KMS-11 (cell line): ENCODE measurements at regions not wholly inside any gene's neighbourhood (a gene's known extent, or its start where the extent isn't known, plus 50 kb on each side); places are given as distances from the start of the nearest gene placed in this dataset.

Experiments used
- H2AFZ ChIP-seq: fragments of 200-600 bp; sonication (generic); 2 replicates; pipeline ENCODE4 v1.6.1; 2016; ENCODE audit warnings: antibody characterized with exemption, mixed run types, low read depth
- H3K27ac ChIP-seq: fragments of 200-600 bp; sonication (generic); 2 replicates; pipeline ENCODE4 v1.6.1; 2016; ENCODE audit warnings: mild to moderate bottlenecking, mixed run types
- H3K27me3 ChIP-seq: fragments of 200-600 bp; sonication (generic); 2 replicates; pipeline ENCODE4 v1.6.1; 2017; ENCODE audit warnings: mild to moderate bottlenecking, low read depth, mixed run types, moderate library complexity; ENCODE audit not compliant: insufficient read depth
- H3K36me3 ChIP-seq: fragments of 200-600 bp; sonication (generic); 2 replicates; pipeline ENCODE4 v1.6.1; 2017; ENCODE audit warnings: mild to moderate bottlenecking, mixed run types; ENCODE audit not compliant: insufficient read depth
- H3K4me1 ChIP-seq: fragments of 200-600 bp; sonication (generic); 2 replicates; pipeline ENCODE4 v1.6.1; 2016; ENCODE audit warnings: mild to moderate bottlenecking, low read depth, mixed run types; ENCODE audit not compliant: poor library complexity, severe bottlenecking
- H3K4me2 ChIP-seq: fragments of 200-600 bp; sonication (generic); 2 replicates; pipeline ENCODE4 v1.7.0; 2016; ENCODE audit warnings: mild to moderate bottlenecking, mixed run types
- H3K4me3 ChIP-seq: fragments of 200-600 bp; sonication (generic); IDR thresholded peaks from 2 replicates; pipeline ENCODE4 v1.6.1; 2017; ENCODE audit warnings: low read depth, low read length, mixed read lengths; ENCODE audit not compliant: insufficient read depth
- H3K79me2 ChIP-seq: fragments of 200-600 bp; sonication (generic); 2 replicates; pipeline ENCODE4 v1.6.1; 2016; ENCODE audit warnings: low read depth, mixed run types; ENCODE audit not compliant: insufficient read depth
- H3K9ac ChIP-seq: fragments of 200-600 bp; sonication (generic); 2 replicates; pipeline ENCODE4 v1.6.1; 2016; ENCODE audit warnings: mild to moderate bottlenecking, mixed run types
- H4K20me1 ChIP-seq: fragments of 200-600 bp; sonication (generic); 2 replicates; pipeline ENCODE4 v1.6.1; 2016; ENCODE audit warnings: mild to moderate bottlenecking, mixed run types; ENCODE audit not compliant: insufficient read depth
- TF ChIP-seq, protein P1 (sequence below): fragments of 200-600 bp; sonication (generic); conservative IDR thresholded peaks from 2 replicates; pipeline ENCODE4 v1.6.1; 2017; ENCODE audit warnings: low read depth, mild to moderate bottlenecking, antibody characterized with exemption, low read length, moderate library complexity, mixed read lengths

DNA sequence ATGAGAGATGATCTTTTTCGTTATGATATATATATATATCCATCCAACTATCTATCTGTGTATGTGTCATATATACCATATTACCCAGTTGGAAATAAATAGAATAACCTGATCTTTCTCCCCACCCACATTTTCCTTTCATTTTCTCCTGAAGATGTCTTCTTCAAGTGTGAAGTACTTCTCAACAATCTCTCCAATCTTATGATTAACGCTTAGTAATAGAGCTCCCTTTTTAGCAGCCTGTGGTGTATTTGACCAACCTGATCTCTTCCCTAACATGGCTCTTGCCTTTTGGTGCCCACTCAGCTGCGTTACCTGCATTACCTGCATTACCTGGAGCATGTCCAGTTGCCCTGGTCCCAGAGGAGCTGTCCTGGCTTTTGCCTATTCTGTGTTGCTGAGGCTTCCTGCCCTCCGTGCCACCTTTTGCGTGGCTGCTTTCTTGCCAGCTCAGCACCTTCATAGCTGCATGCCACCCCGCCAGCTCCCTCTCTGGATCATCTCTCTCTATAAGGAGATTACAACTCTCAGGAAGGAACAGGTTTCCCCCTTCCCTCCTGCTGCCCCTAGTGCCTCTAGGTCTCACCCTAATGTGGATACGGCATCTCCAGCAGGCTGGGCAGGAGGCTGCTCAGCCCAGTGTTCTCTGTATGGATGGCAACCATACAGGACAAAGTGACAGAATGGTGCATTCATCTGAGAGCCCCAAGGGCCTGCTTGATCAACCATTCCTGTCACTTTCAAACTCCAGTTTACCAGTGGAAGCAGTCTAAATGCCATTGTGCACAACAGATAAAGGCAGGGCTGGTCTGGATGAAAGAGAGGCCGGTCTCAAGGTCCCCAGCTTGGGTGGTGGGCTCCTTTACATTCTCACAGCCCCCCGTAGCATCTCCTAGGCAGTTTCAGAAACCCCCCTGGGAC is 126.7 kb downstream of the GADD45G start:
- H3K79me2 ChIP-seq, result no peaks in the 10 kb centered on the region

DNA sequence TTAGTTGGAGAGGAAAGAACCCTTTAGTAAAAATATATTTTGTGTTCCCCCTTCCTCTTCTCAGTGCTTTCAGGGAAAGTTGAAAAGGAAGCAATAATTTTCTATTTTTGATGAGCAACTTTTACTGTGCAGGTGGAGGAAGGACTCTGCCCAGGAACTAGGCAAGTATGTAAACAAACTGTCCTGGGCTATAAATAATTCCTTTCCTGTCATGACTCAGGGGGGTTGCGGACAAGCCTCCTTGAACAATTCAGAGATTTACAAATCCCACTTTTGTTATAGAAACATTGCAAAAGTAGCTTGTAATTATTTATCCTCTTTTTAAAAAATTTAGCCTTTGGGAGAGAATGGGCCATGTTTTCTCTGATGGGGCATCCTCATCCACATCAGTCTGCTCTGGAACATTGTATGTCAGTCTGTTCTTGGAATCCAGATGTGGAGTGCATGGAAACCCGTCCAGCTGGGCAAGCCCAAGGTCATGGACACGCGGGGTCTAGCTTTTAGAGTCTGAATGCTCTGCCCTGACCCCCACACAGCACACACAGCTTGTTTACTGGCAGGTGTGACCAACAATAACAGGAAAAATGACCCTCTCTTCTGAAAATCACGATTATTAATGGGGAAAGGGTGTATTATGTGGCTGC is 127.6 kb downstream of the GADD45G start:
- Histone ChIP-seq H3K27me3 (no peaks in the 10 kb centered on the region), H4K20me1 (no peaks in the 10 kb centered on the region), H2AFZ (no peak overlapping the region), H3K4me3 (no peak overlapping the region), H3K4me2 (no peak overlapping the region; the same call in 1 of the 2 replicates), H3K36me3 (no peaks in the 10 kb centered on the region), H3K27ac (no peak overlapping the region), H3K79me2 (no peaks in the 10 kb centered on the region), H3K9ac (no peak overlapping the region), H3K4me1 (peaks cover 11% of the 10 kb centered on the region)
- TF ChIP-seq, protein P1, sequence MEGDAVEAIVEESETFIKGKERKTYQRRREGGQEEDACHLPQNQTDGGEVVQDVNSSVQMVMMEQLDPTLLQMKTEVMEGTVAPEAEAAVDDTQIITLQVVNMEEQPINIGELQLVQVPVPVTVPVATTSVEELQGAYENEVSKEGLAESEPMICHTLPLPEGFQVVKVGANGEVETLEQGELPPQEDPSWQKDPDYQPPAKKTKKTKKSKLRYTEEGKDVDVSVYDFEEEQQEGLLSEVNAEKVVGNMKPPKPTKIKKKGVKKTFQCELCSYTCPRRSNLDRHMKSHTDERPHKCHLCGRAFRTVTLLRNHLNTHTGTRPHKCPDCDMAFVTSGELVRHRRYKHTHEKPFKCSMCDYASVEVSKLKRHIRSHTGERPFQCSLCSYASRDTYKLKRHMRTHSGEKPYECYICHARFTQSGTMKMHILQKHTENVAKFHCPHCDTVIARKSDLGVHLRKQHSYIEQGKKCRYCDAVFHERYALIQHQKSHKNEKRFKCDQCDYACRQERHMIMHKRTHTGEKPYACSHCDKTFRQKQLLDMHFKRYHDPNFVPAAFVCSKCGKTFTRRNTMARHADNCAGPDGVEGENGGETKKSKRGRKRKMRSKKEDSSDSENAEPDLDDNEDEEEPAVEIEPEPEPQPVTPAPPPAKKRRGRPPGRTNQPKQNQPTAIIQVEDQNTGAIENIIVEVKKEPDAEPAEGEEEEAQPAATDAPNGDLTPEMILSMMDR, result no peak

More for the DNA sequence above, 126.7 kb downstream of the GADD45G start:
- H3K36me3 ChIP-seq, result no peaks in the 10 kb centered on the region
- no peak overlapping the region for H3K9ac ChIP-seq
- H3K27me3 ChIP-seq, result no peaks in the 10 kb centered on the region
- H3K4me3 ChIP-seq, result no peak overlapping the region
- TF ChIP-seq, protein P1, result no peak
- no peak overlapping the region for H3K27ac ChIP-seq
- H2AFZ ChIP-seq, result no peak overlapping the region
- no peaks in the 10 kb centered on the region for H4K20me1 ChIP-seq
- no peak overlapping the region; the same call in 1 of the 2 replicates for H3K4me2 ChIP-seq
- H3K4me1 ChIP-seq, result peaks cover 11% of the 10 kb centered on the region

DNA sequence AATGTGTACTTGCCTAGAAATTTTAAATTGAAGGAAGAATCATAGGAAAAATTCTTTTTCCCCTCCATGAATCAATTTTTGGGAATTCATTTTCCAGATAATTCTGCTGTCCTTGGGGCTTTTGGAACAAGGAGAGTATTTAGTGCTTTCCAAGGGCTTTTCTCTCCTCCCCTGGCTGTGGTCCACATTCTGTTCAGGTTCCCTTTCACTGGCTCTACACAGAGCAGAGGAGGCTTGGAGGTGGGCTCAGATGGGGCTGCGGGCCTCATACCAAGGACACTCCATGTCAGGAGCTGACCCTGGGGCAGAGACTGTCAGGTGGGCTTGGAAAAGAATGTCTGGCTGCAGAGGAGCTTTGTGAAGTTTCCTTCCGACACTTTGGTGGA is 128.1 kb downstream of the GADD45G start:
- Histone ChIP-seq H3K4me3 (no peak overlapping the region), H3K36me3 (no peaks in the 10 kb centered on the region), H3K9ac (no peak overlapping the region), H4K20me1 (no peaks in the 10 kb centered on the region), H3K79me2 (no peaks in the 10 kb centered on the region), H3K27ac (no peak overlapping the region), H3K4me2 (no peak overlapping the region), H3K27me3 (no peaks in the 10 kb centered on the region), H3K4me1 (peaks cover 11% of the 10 kb centered on the region), H2AFZ (no peak overlapping the region)
- TF ChIP-seq, protein P1, result no peak

DNA sequence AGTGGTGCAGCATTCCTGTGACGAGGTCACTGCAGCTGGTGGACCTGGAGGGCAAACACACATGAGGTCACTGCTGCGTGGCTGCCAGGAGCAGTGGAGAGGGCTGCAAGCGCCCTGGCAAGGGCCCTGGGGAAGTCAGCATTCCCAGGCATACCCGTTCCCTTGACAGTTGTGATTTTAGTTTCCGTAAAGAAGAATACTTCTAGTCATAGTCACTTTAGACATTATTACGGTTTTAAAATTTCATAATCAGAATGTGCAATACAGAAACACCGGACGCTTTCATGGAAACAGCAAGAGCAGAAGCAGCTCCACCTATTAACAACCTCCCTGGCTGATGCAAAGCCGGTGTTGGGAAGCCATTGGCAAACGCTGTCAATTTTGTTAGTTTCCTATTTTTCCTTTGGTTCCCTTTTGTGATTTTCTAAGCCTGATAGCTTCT is 129.8 kb downstream of the GADD45G start:
- Histone ChIP-seq H3K27ac (no peak overlapping the region), H3K36me3 (no peaks in the 10 kb centered on the region)

More for the DNA sequence above, 129.8 kb downstream of the GADD45G start:
- TF ChIP-seq, protein P1, result no peak
- no peaks in the 10 kb centered on the region for H3K79me2 ChIP-seq
- no peak overlapping the region for H3K4me3 ChIP-seq
- no peak overlapping the region for H2AFZ ChIP-seq
- no peaks in the 10 kb centered on the region for H3K27me3 ChIP-seq
- no peak overlapping the region for H3K9ac ChIP-seq
- peaks cover 15% of the 10 kb centered on the region for H3K4me1 ChIP-seq
- H4K20me1 ChIP-seq, result no peaks in the 10 kb centered on the region
- no peak overlapping the region for H3K4me2 ChIP-seq
